ENCODE measurements at regions not wholly inside any gene's neighbourhood (a gene's known extent, or its start where the extent isn't known, plus 50 kb on each side); places are given as distances from the start of the nearest gene placed in this dataset.

- no peaks in the 10 kb centered on the region for H3K9me3 ChIP-seq (ENCODE audit: control insufficient read depth in 1 of 2, insufficient read depth in 1 of 2, low read depth in 1 of 2, low read length in 2 of 2)
- BruUV-seq (replicated peaks): no TSS peak
- ChIA-PET RAD21 (ENCODE audit: low non-redundant PET in 1 of 2, low total read pairs in 2 of 2, uncharacterized antibody in 2 of 2, unreplicated experiment in 2 of 2) (no interaction called here), POLR2A (no interaction called here), CTCF (no interaction called here)
- H4K20me1 ChIP-seq (ENCODE audit: insufficient read depth): no peaks in the 10 kb centered on the region
- no peak for TF ChIP-seq MAX (IDR thresholded peaks at IDR 0.05)
- TF ChIP-seq EGR1 (IDR thresholded peaks at IDR 0.05; ENCODE audit: low read depth): no peak
- no peak for TF ChIP-seq RAD21 (IDR thresholded peaks at IDR 0.05; ENCODE audit: low read depth)
- ATAC-seq (no peak), DNase-seq (ENCODE audit: low read depth, low spot score) (no peak)
- H3K36me3 ChIP-seq (ENCODE audit: control insufficient read depth in 1 of 2, insufficient read depth in 2 of 2, low read length in 2 of 2): no peaks in the 10 kb centered on the region
- no peak overlapping the region for H2AFZ ChIP-seq (ENCODE audit: low read depth, low read length, poor library complexity, severe bottlenecking)
- no peak overlapping the region for H3K9ac ChIP-seq (ENCODE audit: low read length)
- no peaks in the 10 kb centered on the region for H3K9me2 ChIP-seq (ENCODE audit: insufficient read depth)
- intact Hi-C loops (cut with micrococcal nuclease): no loop called here
- no peaks in the 10 kb centered on the region for H3K79me2 ChIP-seq (ENCODE audit: insufficient read depth, low read length)
- H3K4me2 ChIP-seq (ENCODE audit: low read length): no peak overlapping the region
- no peaks in the 10 kb centered on the region for H3K27me3 ChIP-seq (ENCODE audit: insufficient read depth, low read length)
- no peak overlapping the region for H3K27ac ChIP-seq (ENCODE audit: low read depth, low read length)
- no peaks in the 10 kb centered on the region for H3K4me1 ChIP-seq (ENCODE audit: control insufficient read depth in 1 of 2, insufficient read depth in 2 of 2, low read length in 2 of 2)
- no peak overlapping the region for H3K4me3 ChIP-seq (replicated peaks in 1 of 2; ENCODE audit: low read depth in 1 of 2, low read length in 2 of 2)
Measured at GRCh38 chr4:166655231-166655630, 579.1 kb downstream of the SPOCK3 start.

GRCh38 chr4:166655705-166656104 is 578.6 kb downstream of the SPOCK3 start:
- ChIA-PET CTCF (no interaction called here), RAD21 (ENCODE audit: low non-redundant PET in 1 of 2, low total read pairs in 2 of 2, uncharacterized antibody in 2 of 2, unreplicated experiment in 2 of 2) (no interaction called here), POLR2A (no interaction called here)
- ATAC-seq (no peak), DNase-seq (ENCODE audit: low read depth, low spot score) (no peak)
- H3K27me3 ChIP-seq (ENCODE audit: insufficient read depth, low read length): no peaks in the 10 kb centered on the region
- no peak overlapping the region for H3K4me3 ChIP-seq (replicated peaks in 1 of 2; ENCODE audit: low read depth in 1 of 2, low read length in 2 of 2)
- H3K9me3 ChIP-seq (ENCODE audit: control insufficient read depth in 1 of 2, insufficient read depth in 1 of 2, low read depth in 1 of 2, low read length in 2 of 2): no peaks in the 10 kb centered on the region
- no peaks in the 10 kb centered on the region for H3K4me1 ChIP-seq (ENCODE audit: control insufficient read depth in 1 of 2, insufficient read depth in 2 of 2, low read length in 2 of 2)
- H3K9ac ChIP-seq (ENCODE audit: low read length): no peak overlapping the region
- TF ChIP-seq RAD21 (IDR thresholded peaks at IDR 0.05; ENCODE audit: low read depth) (no peak), CBX3 (IDR thresholded peaks at IDR 0.05; ENCODE audit: low read depth) (no peak), MAX (IDR thresholded peaks at IDR 0.05) (no peak)
- BruUV-seq (replicated peaks): no TSS peak
- no peaks in the 10 kb centered on the region for H3K79me2 ChIP-seq (ENCODE audit: insufficient read depth, low read length)
- intact Hi-C loops (cut with micrococcal nuclease): no loop called here
- H3K36me3 ChIP-seq (ENCODE audit: control insufficient read depth in 1 of 2, insufficient read depth in 2 of 2, low read length in 2 of 2): no peaks in the 10 kb centered on the region
- H4K20me1 ChIP-seq (ENCODE audit: insufficient read depth): no peaks in the 10 kb centered on the region
- no peak overlapping the region for H3K4me2 ChIP-seq (ENCODE audit: low read length)
- H3K9me2 ChIP-seq (ENCODE audit: insufficient read depth): no peaks in the 10 kb centered on the region
- no peak overlapping the region for H3K27ac ChIP-seq (ENCODE audit: low read depth, low read length)
- H2AFZ ChIP-seq (ENCODE audit: low read depth, low read length, poor library complexity, severe bottlenecking): no peak overlapping the region

Measured in HCT116 (cell line).